Small intestine (tissue), 7 donors: ENCODE measurements at regions not wholly inside any gene's neighbourhood (a gene's known extent, or its start where the extent isn't known, plus 50 kb on each side); places are given as distances from the start of the nearest gene placed in this dataset.

Source experiments
- DNase-seq, 2 donors: peaks; one replicate each; pipeline versions ENCODE4 v3.0.0 to v3.0.0-alpha.2; 2013
- FAIRE-seq: peaks from 2 replicates; lab custom pipeline; 2012; peaks lifted over from hg19 to GRCh38; lab: Jason Lieb, UNC
- H3K27ac ChIP-seq, 3 donors: one replicate each; pipeline ENCODE4 v1.5.1; 2013; ENCODE audit warnings: low read length in 2 of 3, mild to moderate bottlenecking in 2 of 3, control low read depth in 1 of 3, inconsistent platforms in 1 of 3, low read depth in 1 of 3, moderate library complexity in 1 of 3
- H3K27me3 ChIP-seq, 3 donors: one replicate each; pipeline ENCODE4 v1.6.1; 2013; ENCODE audit warnings: low read length in 3 of 3, inconsistent platforms in 1 of 3; ENCODE audit not compliant: control insufficient read depth in 3 of 3, insufficient read depth in 3 of 3
- H3K36me3 ChIP-seq, 3 donors: one replicate each; pipeline ENCODE4 v1.6.1; 2013; ENCODE audit warnings: low read length in 3 of 3, inconsistent platforms in 1 of 3, low read depth in 1 of 3, mild to moderate bottlenecking in 1 of 3, moderate library complexity in 1 of 3; ENCODE audit not compliant: control insufficient read depth in 3 of 3, insufficient read depth in 2 of 3
- H3K4me1 ChIP-seq, 3 donors: one replicate each; pipeline ENCODE4 v1.6.1; 2013; ENCODE audit warnings: low read length in 2 of 3, inconsistent platforms in 1 of 3, low read depth in 1 of 3, mild to moderate bottlenecking in 1 of 3, moderate library complexity in 1 of 3; ENCODE audit not compliant: control insufficient read depth in 3 of 3, insufficient read depth in 2 of 3
- H3K4me3 ChIP-seq, 3 donors: one replicate each; pipeline ENCODE4 v1.5.1; 2013; ENCODE audit warnings: low read length in 3 of 3, control low read depth in 1 of 3, inconsistent platforms in 1 of 3, low read depth in 1 of 3, mild to moderate bottlenecking in 1 of 3, moderate library complexity in 1 of 3
- H3K9me3 ChIP-seq, 2 donors: one replicate each; pipeline ENCODE4 v1.6.1; 2013; ENCODE audit warnings: low read depth in 1 of 2, low read length in 1 of 2; ENCODE audit not compliant: control insufficient read depth in 2 of 2, insufficient read depth in 1 of 2
- WGBS, 3 donors: extraction: QIAGEN DNeasy Blood & Tissue Kit; methylation state at CpG; one replicate each; pipeline ENCODE4 v1.1.7; 2013; 5-methylcytosine and 5-hydroxymethylcytosine counted together
- donor health status: healthy with polysubstance abuse.
- donor health status: control.
- donor health status: control.
- donor health status: Bipolar disorder and iron deficiency.
- donor health status: healthy.

DNA sequence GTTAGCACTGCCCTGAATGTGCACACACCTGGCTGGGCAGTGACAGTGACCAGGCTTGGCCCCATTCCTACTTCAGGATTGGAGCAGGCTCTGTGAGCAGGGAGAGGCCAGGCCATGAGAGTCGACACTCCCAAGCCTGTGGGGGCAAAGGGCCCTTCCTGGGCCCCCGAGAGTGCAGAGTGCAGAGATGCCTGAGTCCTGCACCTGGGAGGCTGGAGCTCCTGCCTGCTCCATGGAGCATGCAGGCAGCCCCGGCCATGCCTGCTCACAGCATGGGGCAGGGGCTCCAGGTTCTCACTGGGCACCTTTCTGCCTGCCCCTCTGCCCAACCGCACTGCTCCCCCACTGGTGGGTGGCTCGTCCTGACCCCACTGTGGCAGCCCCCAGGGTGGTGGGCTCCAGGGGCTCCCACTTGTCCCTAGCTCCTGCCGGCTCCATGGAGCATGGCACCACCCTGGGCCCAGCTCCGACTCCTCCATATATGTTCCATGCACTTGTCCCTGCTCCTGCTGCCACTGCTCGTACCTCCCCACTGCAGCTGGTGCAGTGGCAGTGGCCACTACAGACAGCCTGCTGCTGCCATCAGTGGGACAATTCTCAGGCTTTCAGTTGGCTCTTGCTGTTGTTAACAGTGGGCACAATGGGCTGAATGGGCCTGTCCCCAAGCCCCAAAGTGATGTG is 282.0 kb downstream of the RPRM start:
- Histone ChIP-seq H3K27me3 (no peaks in the 10 kb centered on the region), H3K4me1 (no peaks in the 10 kb centered on the region), H3K27ac (no peak overlapping the region), H3K4me3 (no peak overlapping the region), H3K9me3 (peaks cover 0 to 20% of the 10 kb centered on the region in 2 donors), H3K36me3 (no peaks in the 10 kb centered on the region)
- DNase-seq (no peak), FAIRE-seq (no peak)
- 63 to 83% (median 66%) methylated on average over 8 of the region's 8 CpGs for WGBS, 3 donors

DNA sequence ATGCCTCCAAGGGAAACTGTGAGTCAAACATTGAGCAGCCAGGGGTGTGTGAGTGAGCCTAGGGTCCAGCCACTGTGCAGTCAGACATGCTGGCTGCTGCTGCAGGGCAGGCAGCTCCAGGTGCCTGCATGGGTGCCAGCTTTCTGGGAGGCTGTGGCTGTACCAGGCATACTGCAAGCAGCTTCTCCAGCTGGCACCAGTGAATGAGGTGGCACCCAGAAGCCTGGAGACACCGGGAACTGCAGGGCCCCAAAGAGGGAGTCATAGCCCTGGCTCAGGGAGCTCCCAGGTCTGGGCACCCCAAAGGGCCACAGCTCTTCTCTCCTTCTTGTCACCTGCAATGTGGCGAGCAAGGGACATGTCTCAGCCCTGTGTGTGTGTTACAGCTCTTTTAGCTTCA is 283.2 kb downstream of the RPRM start:
- 81 to 92% (median 87%) methylated on average over 2 of the region's 2 CpGs for WGBS, 3 donors
- no peak for DNase-seq
- Histone ChIP-seq H3K9me3 (peaks cover 0 to 20% of the 10 kb centered on the region in 2 donors), H3K27me3 (no peaks in the 10 kb centered on the region), H3K27ac (no peak overlapping the region), H3K36me3 (no peaks in the 10 kb centered on the region), H3K4me3 (no peak overlapping the region), H3K4me1 (no peaks in the 10 kb centered on the region)
- no peak for FAIRE-seq

DNA sequence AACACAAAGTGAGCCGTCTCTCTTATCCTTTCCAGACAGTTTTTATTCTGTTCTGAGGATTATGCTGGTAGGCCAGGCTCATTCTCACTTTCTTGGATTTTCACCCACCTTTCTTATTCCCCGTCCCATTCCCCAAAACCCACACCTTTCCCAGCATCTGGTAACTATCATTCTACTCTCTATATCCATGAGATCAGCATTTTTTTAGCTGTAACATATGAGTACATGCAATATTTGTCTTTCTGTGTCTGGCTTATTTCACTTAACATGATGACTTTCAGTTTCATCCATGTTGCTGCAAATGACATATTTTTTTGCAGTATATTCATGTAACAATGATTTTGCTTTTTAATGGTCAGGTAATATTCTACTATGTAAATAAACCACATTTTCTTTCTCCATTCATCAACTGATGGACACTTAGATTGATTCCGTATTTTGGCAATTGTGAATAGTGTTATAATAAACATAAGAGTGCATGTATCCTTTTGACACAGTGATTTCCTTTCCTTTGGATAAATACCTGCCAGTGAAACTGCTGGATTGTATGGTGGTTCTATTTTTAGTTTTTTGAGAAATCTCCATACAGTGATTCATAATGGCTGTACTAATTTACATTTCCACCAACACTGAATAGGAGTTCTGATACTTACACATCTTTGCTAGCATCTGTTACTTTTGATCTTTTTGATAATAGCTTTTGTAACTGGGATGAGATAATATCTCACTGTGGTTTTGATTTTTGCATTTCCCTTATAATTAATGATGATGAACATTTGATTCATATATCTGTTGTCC is 289.3 kb downstream of the RPRM start:
- WGBS, 3 donors: 84 to 90% (median 87%) methylated on average over 3 of the region's 3 CpGs
- DNase-seq: no peak
- Histone ChIP-seq H3K4me3 (no peak overlapping the region), H3K36me3 (no peaks in the 10 kb centered on the region), H3K27me3 (no peaks in the 10 kb centered on the region), H3K4me1 (no peaks in the 10 kb centered on the region), H3K27ac (no peak overlapping the region), H3K9me3 (peaks cover 0 to 5% of the 10 kb centered on the region in 2 donors)
- FAIRE-seq: no peak

DNA sequence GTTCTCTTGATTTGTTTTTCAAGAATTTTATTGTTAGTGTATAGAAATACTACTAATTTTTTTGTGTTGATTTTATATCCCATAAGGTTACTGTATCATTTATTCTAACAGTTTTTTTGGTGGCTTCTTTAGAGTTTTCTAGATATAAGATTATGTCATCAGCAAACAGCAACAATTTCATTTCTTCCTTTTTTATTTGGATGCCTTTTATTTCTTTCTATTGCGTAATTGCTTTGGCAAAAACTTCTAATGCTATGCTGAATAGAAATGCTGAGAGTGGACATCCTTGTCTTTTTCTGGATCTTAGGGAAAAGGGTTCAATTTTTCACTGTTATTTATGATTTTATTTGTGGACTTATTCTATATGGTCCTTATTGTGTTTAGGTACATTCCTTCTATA is 298.8 kb downstream of the RPRM start:
- H3K27ac ChIP-seq: no peak overlapping the region
- H3K4me1 ChIP-seq: no peaks in the 10 kb centered on the region
- no peaks in the 10 kb centered on the region for H3K27me3 ChIP-seq
- H3K9me3 ChIP-seq: no peaks in the 10 kb centered on the region
- FAIRE-seq (no peak), DNase-seq (no peak)
- H3K4me3 ChIP-seq: no peak overlapping the region
- no peaks in the 10 kb centered on the region for H3K36me3 ChIP-seq
- 94 to 98% (median 97%) methylated on average over 1 of the region's 1 CpG for WGBS, 3 donors

DNA sequence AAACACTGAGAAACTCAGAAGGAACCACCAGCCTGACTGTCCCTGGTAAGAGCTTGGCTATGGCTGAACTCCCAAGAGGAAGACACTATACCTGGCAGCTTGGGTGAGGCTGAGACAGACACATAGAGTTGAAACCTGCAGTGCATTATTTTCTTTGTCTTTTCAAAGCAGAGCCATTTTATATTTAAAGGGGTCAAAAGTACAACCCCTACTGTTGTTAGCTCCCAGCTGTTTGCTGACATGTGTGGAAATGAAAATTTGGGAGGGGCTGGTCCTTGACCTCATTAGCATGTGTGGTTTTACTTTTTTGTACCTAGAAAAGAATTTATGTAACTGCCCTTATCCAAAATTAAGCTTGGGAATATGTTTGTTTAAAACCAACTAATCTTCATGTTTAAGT is 309.0 kb downstream of the RPRM start:
- Histone ChIP-seq H3K36me3 (no peaks in the 10 kb centered on the region), H3K27me3 (no peaks in the 10 kb centered on the region), H3K9me3 (no peaks in the 10 kb centered on the region), H3K4me3 (no peak overlapping the region), H3K27ac (no peak overlapping the region), H3K4me1 (peaks cover 0 to 2% (median 0%) of the 10 kb centered on the region in 3 donors)
- FAIRE-seq: no peak
- peak; percentile 2 to 20 for DNase-seq

DNA sequence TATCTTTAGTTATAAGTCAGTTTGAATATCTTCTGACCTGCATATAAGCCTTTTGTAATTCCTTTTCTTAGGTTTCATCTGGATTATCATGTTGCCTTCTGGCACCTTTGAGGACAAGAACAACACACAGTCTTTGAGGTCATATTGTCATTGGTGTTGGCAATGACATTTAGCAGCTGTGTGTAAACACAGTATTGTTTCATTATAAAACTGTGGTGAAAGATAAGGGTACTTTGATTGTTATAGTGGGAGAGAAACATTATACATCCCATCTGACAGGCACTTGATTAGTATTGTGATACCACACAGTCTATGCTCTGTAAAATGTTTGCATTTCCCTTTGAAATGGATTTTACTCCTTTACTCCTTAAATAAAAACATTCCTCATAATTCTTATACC is 313.5 kb downstream of the RPRM start:
- no peaks in the 10 kb centered on the region for H3K27me3 ChIP-seq
- FAIRE-seq: no peak
- H3K9me3 ChIP-seq: no peaks in the 10 kb centered on the region
- no peak overlapping the region for H3K4me3 ChIP-seq
- DNase-seq: no peak
- peaks cover 0 to 2% (median 0%) of the 10 kb centered on the region in 3 donors for H3K4me1 ChIP-seq
- no peaks in the 10 kb centered on the region for H3K36me3 ChIP-seq
- no peak overlapping the region for H3K27ac ChIP-seq

DNA sequence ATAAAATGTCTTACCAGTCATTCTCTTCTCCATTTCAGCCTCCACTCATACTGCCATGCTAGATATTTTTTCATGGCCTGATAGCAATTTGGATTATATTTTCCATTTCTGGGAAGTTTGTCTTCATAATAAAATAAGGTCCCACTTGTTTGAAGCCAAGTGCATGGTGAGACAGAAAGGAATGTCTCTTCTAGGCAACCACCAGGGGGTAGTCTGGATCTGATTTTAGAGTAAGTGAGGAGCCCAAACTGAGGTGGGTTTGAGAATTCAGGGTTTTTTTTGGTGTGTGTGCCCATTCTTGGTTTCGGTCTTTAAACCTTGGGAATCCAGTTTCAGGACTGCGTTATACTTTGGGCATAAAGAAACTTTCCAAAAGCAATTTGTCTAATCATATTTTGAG is 315.5 kb downstream of the RPRM start:
- peak; percentile 9 to 29 for DNase-seq
- Histone ChIP-seq H3K27me3 (no peaks in the 10 kb centered on the region), H3K4me3 (no peak overlapping the region), H3K4me1 (no peaks in the 10 kb centered on the region), H3K27ac (no peak overlapping the region), H3K36me3 (no peaks in the 10 kb centered on the region), H3K9me3 (no peaks in the 10 kb centered on the region)
- no peak for FAIRE-seq
- WGBS, 3 donors: 73 to 81% (median 74%) methylated on average over 2 of the region's 2 CpGs

DNA sequence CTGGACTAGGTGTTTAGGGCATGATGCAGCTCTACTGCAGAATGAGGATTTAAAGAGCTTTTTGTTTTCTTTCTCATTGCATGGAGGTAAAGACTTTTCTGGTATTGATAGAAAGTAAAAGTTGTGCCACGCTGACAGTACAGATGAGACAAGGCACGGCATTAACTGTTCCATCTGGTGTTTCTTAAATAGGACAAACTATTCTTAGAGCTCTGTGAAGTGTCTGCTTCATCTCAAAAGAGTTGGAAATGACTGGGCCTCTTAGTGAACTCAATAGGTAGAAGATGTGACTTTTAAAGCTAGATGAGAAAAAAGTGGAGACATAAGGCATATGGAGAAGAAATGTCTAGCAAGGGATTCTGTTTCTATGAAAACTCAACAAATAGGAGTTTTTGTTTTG is 321.8 kb downstream of the RPRM start:
- Histone ChIP-seq H3K27ac (no peak overlapping the region), H3K9me3 (no peaks in the 10 kb centered on the region), H3K4me1 (no peaks in the 10 kb centered on the region), H3K4me3 (no peak overlapping the region), H3K27me3 (no peaks in the 10 kb centered on the region), H3K36me3 (no peaks in the 10 kb centered on the region)
- 56 to 91% (median 69%) methylated on average over 2 of the region's 2 CpGs for WGBS, 3 donors
- FAIRE-seq (no peak), DNase-seq (no peak)
